SK-N-SH treated with all-trans-retinoic acid at 6 μM for 48 hours (cell line): ENCODE measurements at regions not wholly inside any gene's neighbourhood (a gene's known extent, or its start where the extent isn't known, plus 50 kb on each side); places are given as distances from the start of the nearest gene placed in this dataset.

ENCODE experiments used
- BACH2 ChIP-seq: fragments of 250-450 bp; sonication (Bioruptor Pico); IDR thresholded peaks from 2 replicates; pipeline ENCODE4 v1.9.0; 2021; ENCODE audit warnings: mild to moderate bottlenecking, borderline replicate concordance
- CREB5 ChIP-seq: fragments of 250-450 bp; sonication (Bioruptor Pico); IDR thresholded peaks from 2 replicates; pipeline ENCODE4 v1.5.1; 2020; ENCODE audit warnings: low read depth, mild to moderate bottlenecking, moderate library complexity
- PPARA ChIP-seq: fragments of 250-450 bp; sonication (Bioruptor Pico); IDR thresholded peaks from 2 replicates; pipeline ENCODE4 v1.5.0; 2020; ENCODE audit warnings: mild to moderate bottlenecking, borderline replicate concordance
- SNAI2 ChIP-seq: fragments of 250-450 bp; sonication (Bioruptor Pico); IDR thresholded peaks from 2 replicates; pipeline ENCODE4 v1.5.0; 2020; ENCODE audit warnings: mild to moderate bottlenecking, moderate library complexity
- TCF4 ChIP-seq: fragments of 250-450 bp; sonication (Bioruptor Pico); IDR thresholded peaks from 2 replicates; pipeline ENCODE4 v1.8.0; 2021; ENCODE audit warnings: mild to moderate bottlenecking, moderate library complexity, borderline replicate concordance
- ZFP3 ChIP-seq: fragments of 250-450 bp; sonication (Bioruptor Pico); IDR thresholded peaks from 2 replicates; pipeline ENCODE4 v1.5.0; 2020; ENCODE audit warnings: mild to moderate bottlenecking, moderate library complexity
- ZFP30 ChIP-seq: fragments of 450-650 bp; formaldehyde crosslinking; IDR thresholded peaks from 2 replicates; pipeline ENCODE4 v1.5.0; 2022; ENCODE audit warnings: mild to moderate bottlenecking, moderate library complexity

- TF ChIP-seq TCF4 (no peak), SNAI2 (CRISPR knock-in tag) (no peak), ZFP30 (CRISPR knock-in tag) (no peak), CREB5 (CRISPR knock-in tag) (no peak), PPARA (CRISPR knock-in tag) (no peak), ZFP3 (CRISPR knock-in tag) (no peak), BACH2 (no peak)
Measured at GRCh38 chr2:54382601-54383000, 73.5 kb upstream of the SPTBN1 start.
